ENCODE measurements at regions not wholly inside any gene's neighbourhood (a gene's known extent, or its start where the extent isn't known, plus 50 kb on each side); places are given as distances from the start of the nearest gene placed in this dataset.

DNA sequence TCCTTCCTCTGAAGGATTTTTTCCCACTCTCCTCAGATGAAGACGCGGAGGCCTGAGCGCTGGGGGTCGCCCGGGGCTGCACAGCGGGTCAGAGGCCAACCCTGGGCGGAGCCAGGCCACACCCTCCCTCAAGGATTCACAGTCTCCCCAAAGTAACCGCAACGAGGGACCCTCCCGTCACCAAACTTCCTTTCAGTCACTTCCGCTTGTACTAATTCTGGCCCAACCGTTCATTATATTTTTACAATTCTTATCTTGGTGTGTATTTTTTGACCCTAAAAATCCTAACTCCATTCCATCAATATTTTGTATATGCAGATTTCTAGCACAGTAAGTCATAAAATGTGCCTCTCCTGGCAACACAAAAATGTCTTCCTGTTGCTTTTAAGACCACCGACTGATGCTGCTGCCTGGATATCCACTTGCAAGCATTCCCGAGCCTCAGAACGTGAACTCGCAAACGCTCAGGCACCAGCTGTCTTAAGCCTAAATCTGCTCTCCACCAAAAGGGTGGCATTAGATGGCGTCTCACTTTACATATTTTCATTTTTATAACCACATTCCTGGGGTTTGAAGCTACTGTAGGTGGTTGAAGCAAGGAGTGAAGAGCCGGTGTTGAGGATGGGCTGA is 128.0 kb downstream of the DLL1 start:
- DNase-seq (ENCODE audit: insufficient read length, low spot score) (no peak), FAIRE-seq (no peak)
- TF ChIP-seq CTCF (IDR thresholded peaks at IDR 0.05; ENCODE audit: insufficient read depth, missing control alignments) = no peak

DNA sequence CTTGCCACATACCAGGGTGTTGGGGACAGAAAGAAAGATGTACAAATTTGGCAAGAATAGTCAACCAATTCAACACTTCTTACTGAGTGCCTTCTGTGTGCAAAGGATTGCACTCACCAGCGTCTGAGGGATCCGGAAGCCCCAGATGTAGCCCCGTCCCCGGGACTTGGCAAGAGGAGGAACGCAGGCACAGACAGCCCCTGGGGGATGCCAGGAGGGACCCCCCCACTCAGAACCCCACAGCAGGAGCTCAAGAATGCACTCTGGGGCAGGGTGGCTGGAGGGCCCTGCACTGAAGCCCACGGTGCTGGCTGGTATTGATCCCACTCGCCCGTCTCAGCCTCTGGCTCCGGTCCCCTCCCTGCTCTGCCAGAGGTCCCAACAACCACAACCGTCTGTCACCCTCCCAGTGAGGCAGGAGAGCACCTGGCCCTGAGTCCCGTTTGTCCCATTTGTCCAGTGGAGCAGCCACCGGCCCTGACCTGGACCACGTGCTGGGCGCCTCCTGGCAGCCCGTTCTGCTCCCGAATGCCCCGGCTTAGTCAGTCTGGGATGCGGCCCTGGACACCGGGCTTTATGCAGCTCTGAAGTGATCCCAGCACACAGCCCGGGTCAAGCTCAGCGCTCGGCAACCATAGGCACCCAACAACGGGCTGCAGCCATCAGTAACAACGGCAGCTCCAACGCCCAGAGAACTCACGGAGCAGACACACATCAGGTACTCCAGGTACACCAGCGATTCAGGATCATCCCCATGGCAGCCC is 128.7 kb downstream of the DLL1 start:
- DNase-seq (ENCODE audit: insufficient read length, low spot score) (no peak), FAIRE-seq (no peak)
- TF ChIP-seq CTCF (IDR thresholded peaks at IDR 0.05; ENCODE audit: insufficient read depth, missing control alignments) = no peak

GRCh38 chr6:170160628-170161611 is 130.0 kb downstream of the DLL1 start:
- FAIRE-seq = no peak
- no peak for DNase-seq (ENCODE audit: insufficient read length, low spot score)
- TF ChIP-seq CTCF (IDR thresholded peaks at IDR 0.05; ENCODE audit: insufficient read depth, missing control alignments) = no peak

DNA sequence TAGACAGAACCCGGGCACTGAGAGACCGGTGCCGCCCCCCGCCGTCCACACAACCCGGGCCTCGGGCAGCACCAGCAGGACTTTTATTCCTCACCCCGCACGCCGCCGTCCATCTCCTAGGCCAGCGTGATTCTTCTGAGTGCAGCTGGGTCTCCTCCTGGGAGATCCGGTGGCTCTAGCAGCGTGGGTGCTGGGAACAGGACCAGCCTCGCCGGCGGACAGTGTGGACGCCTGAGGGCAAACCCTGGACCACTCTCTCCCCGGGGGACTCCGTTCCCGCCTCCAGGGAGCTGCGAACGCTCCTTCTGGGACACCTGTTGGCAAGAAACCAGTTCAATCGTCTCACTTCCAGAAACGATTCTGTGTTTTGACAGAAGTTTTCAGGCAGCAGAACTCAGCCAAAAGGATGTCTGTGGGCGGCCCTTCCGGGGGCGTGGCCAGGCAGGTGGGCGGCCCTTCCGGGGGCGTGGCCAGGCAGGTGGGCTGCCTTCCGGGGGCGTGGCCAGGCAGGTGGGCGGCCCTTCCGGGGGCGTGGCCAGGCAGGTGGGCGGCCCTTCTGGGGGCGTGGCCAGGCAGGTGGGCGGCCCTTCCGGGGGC is 130.7 kb downstream of the DLL1 start:
- no peak for FAIRE-seq
- DNase-seq (ENCODE audit: insufficient read length, low spot score) = no peak
- no peak for TF ChIP-seq CTCF (IDR thresholded peaks at IDR 0.05; ENCODE audit: insufficient read depth, missing control alignments)

GRCh38 chr6:170159022-170159965 is 131.6 kb downstream of the DLL1 start:
- FAIRE-seq (no peak), DNase-seq (ENCODE audit: insufficient read length, low spot score) (no peak)
- no peak for TF ChIP-seq CTCF (IDR thresholded peaks at IDR 0.05; ENCODE audit: insufficient read depth, missing control alignments)
